IMR-90 (cell line): ENCODE measurements at regions not wholly inside any gene's neighbourhood (a gene's known extent, or its start where the extent isn't known, plus 50 kb on each side); places are given as distances from the start of the nearest gene placed in this dataset.

Source experiments
- ATAC-seq: fragments of 200-7000 bp; cut with Tn5 transposase; 2 replicates; pipeline ENCODE4 v1.9.1; 2020; ENCODE audit warnings: low read depth, mild to moderate bottlenecking, moderate library complexity
- BruUV-seq: library from RNA; stranded (reverse); fragments of 400-500 nt; replicated peaks from 2 replicates; lab custom pipeline; 2021; lab: Mats Ljungman, UMichigan
- CTCF ChIA-PET: fragments of 300-600 bp; formaldehyde crosslinking; extraction: SDS; loops from one replicate; lab custom pipeline; 2021; ENCODE audit warnings: antibody characterized with exemption; lab: Yijun Ruan, JAX
- POLR2A ChIA-PET: fragments of 300-600 bp; sonication (Branson Sonifier 250); formaldehyde crosslinking; loops from one replicate; lab custom pipeline; 2022; ENCODE audit warnings: antibody characterized with exemption; ENCODE audit not compliant: unreplicated experiment; lab: Charles Lee
- DNase-seq: peaks from one replicate; pipeline ENCODE4 v3.0.0; 2013
- H2AFZ ChIP-seq: replicated peaks from 2 replicates; pipeline ENCODE3; 2013; ENCODE audit warnings: low read length, mild to moderate bottlenecking; ENCODE audit not compliant: poor library complexity
- H2AK5ac ChIP-seq: 2 replicates; pipeline ENCODE4 v1.6.1; 2013; ENCODE audit warnings: low read depth, low read length, inconsistent platforms
- H2AK9ac ChIP-seq: replicated peaks from 2 replicates; pipeline ENCODE3; 2013; ENCODE audit warnings: mild to moderate bottlenecking, low read depth, low read length, moderate library complexity; ENCODE audit not compliant: poor library complexity
- H2BK120ac ChIP-seq: 2 replicates; pipeline ENCODE4 v1.6.1; 2013; ENCODE audit warnings: low read depth, low read length, inconsistent platforms
- H2BK15ac ChIP-seq: 3 replicates; pipeline ENCODE4 v1.6.1; 2013; ENCODE audit warnings: low read depth, low read length, inconsistent platforms
- H2BK20ac ChIP-seq: 2 replicates; pipeline ENCODE4 v1.6.1; 2013; ENCODE audit warnings: low read depth, mild to moderate bottlenecking, inconsistent platforms, low read length, moderate library complexity
- H2BK5ac ChIP-seq: 2 replicates; pipeline ENCODE4 v1.6.1; 2013; ENCODE audit warnings: mild to moderate bottlenecking, low read depth, low read length, inconsistent platforms; ENCODE audit not compliant: poor library complexity, severe bottlenecking
- H3K14ac ChIP-seq: replicated peaks from 2 replicates; pipeline ENCODE4 v1.6.1; 2013; ENCODE audit warnings: low read depth, low read length, inconsistent platforms
- H3K18ac ChIP-seq: 2 replicates; pipeline ENCODE4 v1.6.1; 2013; ENCODE audit warnings: low read depth, low read length, control low read depth
- H3K23ac ChIP-seq: 2 replicates; pipeline ENCODE4 v1.6.1; 2013; ENCODE audit warnings: low read depth, low read length, inconsistent platforms
- H3K27ac ChIP-seq: 2 replicates; pipeline ENCODE4 v1.5.1; 2013; ENCODE audit warnings: mild to moderate bottlenecking, control low read depth, low read length; ENCODE audit not compliant: insufficient read depth
- H3K27me3 ChIP-seq: 2 replicates; pipeline ENCODE4 v1.6.1; 2013; ENCODE audit warnings: low read length; ENCODE audit not compliant: control insufficient read depth, insufficient read depth
- H3K36me3 ChIP-seq: 2 replicates; pipeline ENCODE4 v1.6.1; 2013; ENCODE audit warnings: low read length, mixed read lengths; ENCODE audit not compliant: control insufficient read depth, insufficient read depth
- H3K4ac ChIP-seq: 2 replicates; pipeline ENCODE4 v1.6.1; 2013; ENCODE audit warnings: low read depth, low read length, inconsistent platforms
- H3K4me1 ChIP-seq: 2 replicates; pipeline ENCODE4 v1.6.1; 2013; ENCODE audit warnings: low read length, mixed read lengths; ENCODE audit not compliant: control insufficient read depth, insufficient read depth
- H3K4me2 ChIP-seq: 2 replicates; pipeline ENCODE4 v1.6.1; 2013; ENCODE audit warnings: low read depth, mild to moderate bottlenecking, control low read depth, low read length, moderate library complexity
- H3K4me3 ChIP-seq: 2 replicates; pipeline ENCODE4 v1.5.1; 2013; ENCODE audit warnings: low read depth, mild to moderate bottlenecking, control low read depth, low read length, moderate library complexity; ENCODE audit not compliant: insufficient read depth
- H3K56ac ChIP-seq: 2 replicates; pipeline ENCODE4 v1.6.1; 2013; ENCODE audit warnings: low read length, inconsistent platforms; ENCODE audit not compliant: insufficient read depth; ENCODE audit errors: extremely low read depth
- H3K79me1 ChIP-seq, 2 experiments: 2 replicates each; pipeline ENCODE4 v1.6.1; 2013; ENCODE audit warnings: low read length in 2 of 2, inconsistent platforms in 1 of 2, low read depth in 1 of 2
- H3K9ac ChIP-seq: 2 replicates; pipeline ENCODE4 v1.6.1; 2013; ENCODE audit warnings: low read depth, low read length, control low read depth
- H3K9me1 ChIP-seq: 2 replicates; pipeline ENCODE4 v1.6.1; 2013; ENCODE audit warnings: low read length, inconsistent platforms; ENCODE audit not compliant: insufficient read depth
- H3K9me3 ChIP-seq: 2 replicates; pipeline ENCODE4 v1.6.1; 2013; ENCODE audit warnings: low read length; ENCODE audit not compliant: control insufficient read depth, insufficient read depth
- H4K20me1 ChIP-seq: 2 replicates; pipeline ENCODE4 v1.6.1; 2013; ENCODE audit warnings: low read length, inconsistent platforms; ENCODE audit not compliant: insufficient read depth
- H4K5ac ChIP-seq: 2 replicates; pipeline ENCODE4 v1.6.1; 2013; ENCODE audit warnings: mild to moderate bottlenecking, low read depth, low read length, control low read depth
- H4K8ac ChIP-seq, 2 experiments: 2 replicates each; pipeline ENCODE4 v1.6.1; 2013; ENCODE audit warnings: low read depth in 2 of 2, low read length in 2 of 2, control low read depth in 1 of 2, inconsistent platforms in 1 of 2
- H4K91ac ChIP-seq: 2 replicates; pipeline ENCODE4 v1.6.1; 2013; ENCODE audit warnings: low read depth, low read length, inconsistent platforms; ENCODE audit not compliant: insufficient read depth
- BHLHE40 ChIP-seq: fragments of 150-350 bp; IDR thresholded peaks from 2 replicates; pipeline ENCODE4 v1.6.1; 2016; ENCODE audit warnings: mild to moderate bottlenecking, low read depth, low read length
- CEBPB ChIP-seq: IDR thresholded peaks from 2 replicates; pipeline ENCODE4 v1.6.1; 2012; ENCODE audit warnings: low read depth, low read length, improper control_type of control experiment
- FOS ChIP-seq: fragments of 150-350 bp; IDR thresholded peaks from 2 replicates; pipeline ENCODE4 v1.6.1; 2016; ENCODE audit warnings: low read depth, low read length
- RAD21 ChIP-seq: IDR thresholded peaks from 2 replicates; pipeline ENCODE4 v1.6.1; 2012; ENCODE audit warnings: low read length, improper control_type of control experiment
- RCOR1 ChIP-seq: IDR thresholded peaks from 2 replicates; pipeline ENCODE4 v1.6.1; 2012; ENCODE audit warnings: mild to moderate bottlenecking, low read length, improper control_type of control experiment; ENCODE audit not compliant: insufficient replicate concordance
- RFX5 ChIP-seq: IDR thresholded peaks from 2 replicates; pipeline ENCODE4 v1.8.0; 2012; ENCODE audit warnings: low read depth, mild to moderate bottlenecking, low read length, moderate library complexity
- USF2 ChIP-seq: fragments of 150-350 bp; IDR thresholded peaks from 2 replicates; pipeline ENCODE4 v1.6.1; 2017; ENCODE audit warnings: mild to moderate bottlenecking, antibody characterized with exemption, low read length, low read depth
- WGBS, 2 experiments: methylation state at CpG; one replicate each; pipeline versions ENCODE4 v1.1.5 to v1.1.7; 2013; ENCODE audit warnings: missing lambda C conversion rate in 2 of 2; ENCODE audit not compliant: insufficient read length in 1 of 2; ENCODE audit errors: extremely low coverage in 2 of 2; 5-methylcytosine and 5-hydroxymethylcytosine counted together
- dilution Hi-C: fragments of 300-500 bp; cut with HindIII; formaldehyde crosslinking; loops from one replicate; pipeline ENCODE4 v1.14.3; 2018; ENCODE audit warnings: low sequenced_read_pairs; ENCODE audit not compliant: unreplicated experiment
- in situ Hi-C: fragments of 300-500 bp; cut with MboI; formaldehyde crosslinking; loops from 3 replicates; pipeline ENCODE4 v1.14.3; 2019; ENCODE audit warnings: low sequenced_read_pairs, inconsistent platforms, mixed read lengths
- intact Hi-C: fragments of 100-400 bp; cut with micrococcal nuclease; formaldehyde crosslinking; loops from 2 replicates; pipeline ENCODE4 v1.10.0; 2022
- TF ChIP-seq, protein P1 (sequence below): fragments of 150-350 bp; IDR thresholded peaks from 2 replicates; pipeline ENCODE4 v1.6.1; 2016; ENCODE audit warnings: low read depth, mild to moderate bottlenecking, low read length, moderate library complexity, borderline replicate concordance

GRCh38 chr5:20959347-20959746 lies 971.3 kb upstream of the CDH18 start:
- no peak overlapping the region for H2AK5ac ChIP-seq
- no peaks in the 10 kb centered on the region for H4K20me1 ChIP-seq
- H2AK9ac ChIP-seq = no peak overlapping the region
- in situ Hi-C loops = no loop called here
- H4K5ac ChIP-seq = no peak overlapping the region
- TF ChIP-seq, protein P1, sequence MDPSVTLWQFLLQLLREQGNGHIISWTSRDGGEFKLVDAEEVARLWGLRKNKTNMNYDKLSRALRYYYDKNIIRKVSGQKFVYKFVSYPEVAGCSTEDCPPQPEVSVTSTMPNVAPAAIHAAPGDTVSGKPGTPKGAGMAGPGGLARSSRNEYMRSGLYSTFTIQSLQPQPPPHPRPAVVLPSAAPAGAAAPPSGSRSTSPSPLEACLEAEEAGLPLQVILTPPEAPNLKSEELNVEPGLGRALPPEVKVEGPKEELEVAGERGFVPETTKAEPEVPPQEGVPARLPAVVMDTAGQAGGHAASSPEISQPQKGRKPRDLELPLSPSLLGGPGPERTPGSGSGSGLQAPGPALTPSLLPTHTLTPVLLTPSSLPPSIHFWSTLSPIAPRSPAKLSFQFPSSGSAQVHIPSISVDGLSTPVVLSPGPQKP = no peak
- TF ChIP-seq FOS (no peak), CEBPB (no peak), RAD21 (no peak), RFX5 (no peak), RCOR1 (no peak), BHLHE40 (no peak), USF2 (no peak)
- H2BK120ac ChIP-seq = no peak overlapping the region
- no peak overlapping the region for H2BK20ac ChIP-seq
- H3K14ac ChIP-seq = no peak overlapping the region
- ChIA-PET POLR2A (no interaction called here), CTCF (no interaction called here)
- dilution Hi-C loops = no loop called here
- H3K23ac ChIP-seq = no peak overlapping the region
- H3K27ac ChIP-seq = no peak overlapping the region
- no peak overlapping the region for H4K91ac ChIP-seq
- H3K9me1 ChIP-seq = no peaks in the 10 kb centered on the region
- H2BK15ac ChIP-seq = no peak overlapping the region
- intact Hi-C loops = no loop called here
- no peak overlapping the region for H3K4ac ChIP-seq
- no CpG with 5 or more reads among the region's 1 CpG for WGBS, 2 experiments
- no peaks in the 10 kb centered on the region for H3K27me3 ChIP-seq
- no peak overlapping the region for H3K4me2 ChIP-seq
- no peak overlapping the region for H2BK5ac ChIP-seq
- H3K36me3 ChIP-seq = no peaks in the 10 kb centered on the region
- H3K56ac ChIP-seq = no peak overlapping the region
- no peaks in the 10 kb centered on the region for H3K79me1 ChIP-seq
- H3K4me1 ChIP-seq = no peaks in the 10 kb centered on the region
- H3K9me3 ChIP-seq = 0 out of 2 replicates have a peak, but pooled peaks cover 2% of the 10 kb centered on the region
- ATAC-seq (no peak), DNase-seq (no peak)
- H3K4me3 ChIP-seq = no peak overlapping the region
- H4K8ac ChIP-seq = no peak overlapping the region
- no TSS peak for BruUV-seq
- no peak overlapping the region for H3K9ac ChIP-seq
- no peak overlapping the region for H2AFZ ChIP-seq
- no peak overlapping the region for H3K18ac ChIP-seq
